ENCODE measurements at regions not wholly inside any gene's neighbourhood (a gene's known extent, or its start where the extent isn't known, plus 50 kb on each side); places are given as distances from the start of the nearest gene placed in this dataset.
A peak's percentile ranks its signal among the peaks of the same experiment; 100 is the strongest.

GRCh38 chr2:8004250-8004681, 677.6 kb upstream of the ID2 start (continued):
- no peak for TF ChIP-seq POLR3G (IDR thresholded peaks at IDR 0.05; ENCODE audit: extremely low read depth, insufficient read length, insufficient replicate concordance)
- peak; percentile 88; the same call in 1 of the 2 replicates for TF ChIP-seq ARID3A (IDR thresholded peaks at IDR 0.05; ENCODE audit: borderline replicate concordance, low read depth, low read length)
- TF ChIP-seq, protein P1, sequence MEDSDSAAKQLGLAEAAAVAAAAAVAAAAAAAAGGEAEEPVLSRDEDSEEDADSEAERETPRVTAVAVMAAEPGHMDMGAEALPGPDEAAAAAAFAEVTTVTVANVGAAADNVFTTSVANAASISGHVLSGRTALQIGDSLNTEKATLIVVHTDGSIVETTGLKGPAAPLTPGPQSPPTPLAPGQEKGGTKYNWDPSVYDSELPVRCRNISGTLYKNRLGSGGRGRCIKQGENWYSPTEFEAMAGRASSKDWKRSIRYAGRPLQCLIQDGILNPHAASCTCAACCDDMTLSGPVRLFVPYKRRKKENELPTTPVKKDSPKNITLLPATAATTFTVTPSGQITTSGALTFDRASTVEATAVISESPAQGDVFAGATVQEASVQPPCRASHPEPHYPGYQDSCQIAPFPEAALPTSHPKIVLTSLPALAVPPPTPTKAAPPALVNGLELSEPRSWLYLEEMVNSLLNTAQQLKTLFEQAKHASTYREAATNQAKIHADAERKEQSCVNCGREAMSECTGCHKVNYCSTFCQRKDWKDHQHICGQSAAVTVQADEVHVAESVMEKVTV (CRISPR knock-in tag; IDR thresholded peaks at IDR 0.05): no peak
- no peak for TF ChIP-seq ZNF12 (CRISPR knock-in tag; IDR thresholded peaks at IDR 0.05)
- no peak for TF ChIP-seq NUFIP1 (IDR thresholded peaks at IDR 0.05; ENCODE audit: partially characterized antibody)
- TF ChIP-seq THRA (IDR thresholded peaks at IDR 0.05): no peak
- TF ChIP-seq SIN3A (IDR thresholded peaks at IDR 0.05; ENCODE audit: borderline replicate concordance in 2 of 2, control insufficient read depth in 1 of 2, low read depth in 2 of 2, low read length in 2 of 2): no peak
- no peak for TF ChIP-seq ELF4 (CRISPR knock-in tag; IDR thresholded peaks at IDR 0.05)
- no peak for TF ChIP-seq SMAD2 (IDR thresholded peaks at IDR 0.05; ENCODE audit: low read depth, low read length)
- TF ChIP-seq PTBP1 (IDR thresholded peaks at IDR 0.05; ENCODE audit: low read depth, low read length): no peak
- TF ChIP-seq, protein P2, sequence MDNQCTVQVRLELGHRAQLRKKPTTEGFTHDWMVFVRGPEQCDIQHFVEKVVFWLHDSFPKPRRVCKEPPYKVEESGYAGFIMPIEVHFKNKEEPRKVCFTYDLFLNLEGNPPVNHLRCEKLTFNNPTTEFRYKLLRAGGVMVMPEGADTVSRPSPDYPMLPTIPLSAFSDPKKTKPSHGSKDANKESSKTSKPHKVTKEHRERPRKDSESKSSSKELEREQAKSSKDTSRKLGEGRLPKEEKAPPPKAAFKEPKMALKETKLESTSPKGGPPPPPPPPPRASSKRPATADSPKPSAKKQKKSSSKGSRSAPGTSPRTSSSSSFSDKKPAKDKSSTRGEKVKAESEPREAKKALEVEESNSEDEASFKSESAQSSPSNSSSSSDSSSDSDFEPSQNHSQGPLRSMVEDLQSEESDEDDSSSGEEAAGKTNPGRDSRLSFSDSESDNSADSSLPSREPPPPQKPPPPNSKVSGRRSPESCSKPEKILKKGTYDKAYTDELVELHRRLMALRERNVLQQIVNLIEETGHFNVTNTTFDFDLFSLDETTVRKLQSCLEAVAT (IDR thresholded peaks at IDR 0.05): no peak
- TF ChIP-seq PPARD (CRISPR knock-in tag; IDR thresholded peaks at IDR 0.05): no peak
- no peak for TF ChIP-seq EWSR1 (IDR thresholded peaks at IDR 0.05; ENCODE audit: borderline replicate concordance, low read depth, partially characterized antibody)
- no peak for TF ChIP-seq TAF15 (IDR thresholded peaks at IDR 0.05; ENCODE audit: low read depth, low read length)
- peak; percentile 94 for TF ChIP-seq TCF3 (CRISPR knock-in tag; IDR thresholded peaks at IDR 0.05)
- TF ChIP-seq, protein P3, sequence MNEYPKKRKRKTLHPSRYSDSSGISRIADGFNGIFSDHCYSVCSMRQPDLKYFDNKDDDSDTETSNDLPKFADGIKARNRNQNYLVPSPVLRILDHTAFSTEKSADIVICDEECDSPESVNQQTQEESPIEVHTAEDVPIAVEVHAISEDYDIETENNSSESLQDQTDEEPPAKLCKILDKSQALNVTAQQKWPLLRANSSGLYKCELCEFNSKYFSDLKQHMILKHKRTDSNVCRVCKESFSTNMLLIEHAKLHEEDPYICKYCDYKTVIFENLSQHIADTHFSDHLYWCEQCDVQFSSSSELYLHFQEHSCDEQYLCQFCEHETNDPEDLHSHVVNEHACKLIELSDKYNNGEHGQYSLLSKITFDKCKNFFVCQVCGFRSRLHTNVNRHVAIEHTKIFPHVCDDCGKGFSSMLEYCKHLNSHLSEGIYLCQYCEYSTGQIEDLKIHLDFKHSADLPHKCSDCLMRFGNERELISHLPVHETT (CRISPR knock-in tag; conservative IDR thresholded peaks at IDR 0.05 in 1 of 2, IDR thresholded peaks at IDR 0.05 in 1 of 2): peak in 1 of 2 experiments; percentile 58; a peak in 1 of 4 replicates
- TF ChIP-seq GATA2 (CRISPR knock-in tag; IDR thresholded peaks at IDR 0.05): peak; percentile 56; the same call in 1 of the 2 replicates
- no peak for TF ChIP-seq POLR2AphosphoS2 (IDR thresholded peaks at IDR 0.05; ENCODE audit: low read length)
- no peak for TF ChIP-seq ZKSCAN1 (IDR thresholded peaks at IDR 0.05; ENCODE audit: low read depth, low read length)
- no peak for TF ChIP-seq KAT8 (IDR thresholded peaks at IDR 0.05; ENCODE audit: low read depth)

All from K562 (cell line).